IPS-15b (cell line): ENCODE measurements at regions not wholly inside any gene's neighbourhood (a gene's known extent, or its start where the extent isn't known, plus 50 kb on each side); places are given as distances from the start of the nearest gene placed in this dataset.
"Not testable (repeated sequence)": the region's sequence is repeated elsewhere in the genome, so short reads cannot be mapped to it uniquely, and the experiment has no call there.

Source experiments
- H3K27me3 ChIP-seq: one replicate; pipeline ENCODE4 v1.6.1; 2013; ENCODE audit warnings: low read length; ENCODE audit not compliant: control insufficient read depth, insufficient read depth
- H3K36me3 ChIP-seq: one replicate; pipeline ENCODE4 v1.6.1; 2013; ENCODE audit warnings: low read length; ENCODE audit not compliant: control insufficient read depth, insufficient read depth
- H3K4me1 ChIP-seq: one replicate; pipeline ENCODE4 v1.6.1; 2013; ENCODE audit warnings: mild to moderate bottlenecking, low read length; ENCODE audit not compliant: control insufficient read depth, insufficient read depth
- H3K4me3 ChIP-seq: one replicate; pipeline ENCODE4 v1.5.1; 2013; ENCODE audit warnings: low read depth, low read length
- H3K9ac ChIP-seq: one replicate; pipeline ENCODE4 v1.6.1; 2013; ENCODE audit warnings: low read depth, mild to moderate bottlenecking, low read length
- H3K9me3 ChIP-seq: one replicate; pipeline ENCODE4 v1.6.1; 2013; ENCODE audit warnings: mild to moderate bottlenecking, low read length; ENCODE audit not compliant: control insufficient read depth, insufficient read depth

- not testable (repeated sequence) for H3K9me3 ChIP-seq, H3K4me3 ChIP-seq, H3K4me1 ChIP-seq, H3K27me3 ChIP-seq, H3K9ac ChIP-seq, H3K36me3 ChIP-seq
Observed at GRCh38 chr16:21487956-21488355, 111.4 kb upstream of the METTL9 start.

- H3K4me3 ChIP-seq, H3K36me3 ChIP-seq, H3K27me3 ChIP-seq, H3K4me1 ChIP-seq, H3K9me3 ChIP-seq, H3K9ac ChIP-seq: not testable (repeated sequence)
Observed at GRCh38 chr16:21499046-21499445, 100.3 kb upstream of the METTL9 start.

GRCh38 chr16:21501223-21501868 lies 98.0 kb upstream of the METTL9 start:
- not testable (repeated sequence) for H3K9ac ChIP-seq, H3K36me3 ChIP-seq, H3K27me3 ChIP-seq, H3K4me1 ChIP-seq, H3K9me3 ChIP-seq
- H3K4me3 ChIP-seq: peak overlapping the region; percentile 76

DNA sequence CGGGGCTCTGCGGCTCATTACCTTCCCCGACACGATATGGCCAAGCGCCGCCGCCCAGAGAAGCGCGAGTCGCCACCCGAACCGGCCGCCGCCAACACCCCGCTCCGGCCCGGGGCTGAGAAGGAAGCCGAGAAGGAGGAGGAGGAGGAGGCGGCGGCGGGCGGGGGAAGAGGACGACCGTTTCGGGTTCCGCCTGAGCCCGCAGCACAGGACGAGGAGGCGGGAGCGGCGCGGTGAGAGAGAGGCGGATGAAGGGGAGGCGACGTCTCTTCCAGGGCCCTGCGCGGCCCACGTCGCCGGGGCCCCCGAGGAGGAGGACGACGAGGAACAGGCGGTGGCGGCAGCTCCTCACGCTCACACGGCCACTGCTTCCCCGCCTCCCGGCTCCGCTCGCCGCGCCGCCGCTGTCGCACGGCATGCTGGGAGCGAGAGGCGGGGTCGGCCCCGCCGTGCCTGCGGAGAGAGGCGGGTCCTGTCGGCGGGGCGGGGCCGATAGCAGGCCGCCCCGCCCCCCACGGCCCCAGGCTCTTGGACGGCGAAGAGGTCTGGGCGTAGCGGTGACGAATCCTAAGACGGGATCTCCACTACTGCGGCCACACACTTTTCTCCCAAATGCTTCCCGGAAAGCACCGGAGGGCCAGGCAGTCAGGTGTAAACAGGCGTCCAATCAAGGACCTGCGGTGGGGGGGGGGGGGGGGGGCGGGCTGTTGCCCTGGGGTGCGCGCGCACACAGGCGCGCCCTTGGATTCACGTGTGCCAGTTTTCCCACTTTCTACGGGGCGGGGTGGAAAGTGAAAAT lies 97.3 kb upstream of the METTL9 start:
- H3K4me3 ChIP-seq: peak overlapping the region; percentile 76
- peak overlapping the region; percentile 93 for H3K9ac ChIP-seq
- H3K27me3 ChIP-seq: no peaks in the 10 kb centered on the region
- no peaks in the 10 kb centered on the region for H3K9me3 ChIP-seq
- H3K4me1 ChIP-seq: no peaks in the 10 kb centered on the region
- no peaks in the 10 kb centered on the region for H3K36me3 ChIP-seq

DNA sequence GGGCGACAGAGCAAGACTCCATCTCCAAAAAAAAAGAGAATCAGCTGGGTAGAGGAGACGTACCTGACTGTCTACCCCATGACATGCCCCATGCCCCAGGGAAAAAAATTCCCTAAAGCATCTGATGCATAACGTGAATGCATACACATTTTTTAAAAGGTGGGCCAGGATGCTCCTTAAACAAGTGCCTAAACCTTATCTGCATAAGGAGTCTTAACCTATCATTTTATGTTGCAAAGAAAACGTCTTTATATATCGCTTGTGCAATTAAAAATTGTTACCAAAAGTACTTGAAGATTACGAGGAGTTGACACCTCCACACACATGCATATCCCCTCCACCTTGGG lies 95.8 kb upstream of the METTL9 start:
- not testable (repeated sequence) for H3K9ac ChIP-seq, H3K4me3 ChIP-seq, H3K36me3 ChIP-seq, H3K9me3 ChIP-seq, H3K27me3 ChIP-seq, H3K4me1 ChIP-seq

GRCh38 chr16:21503941-21504832 lies 95.2 kb upstream of the METTL9 start:
- H3K9ac ChIP-seq, H3K4me3 ChIP-seq, H3K9me3 ChIP-seq, H3K27me3 ChIP-seq, H3K4me1 ChIP-seq: not testable (repeated sequence)
- H3K36me3 ChIP-seq: peaks cover 11% of the 10 kb centered on the region

DNA sequence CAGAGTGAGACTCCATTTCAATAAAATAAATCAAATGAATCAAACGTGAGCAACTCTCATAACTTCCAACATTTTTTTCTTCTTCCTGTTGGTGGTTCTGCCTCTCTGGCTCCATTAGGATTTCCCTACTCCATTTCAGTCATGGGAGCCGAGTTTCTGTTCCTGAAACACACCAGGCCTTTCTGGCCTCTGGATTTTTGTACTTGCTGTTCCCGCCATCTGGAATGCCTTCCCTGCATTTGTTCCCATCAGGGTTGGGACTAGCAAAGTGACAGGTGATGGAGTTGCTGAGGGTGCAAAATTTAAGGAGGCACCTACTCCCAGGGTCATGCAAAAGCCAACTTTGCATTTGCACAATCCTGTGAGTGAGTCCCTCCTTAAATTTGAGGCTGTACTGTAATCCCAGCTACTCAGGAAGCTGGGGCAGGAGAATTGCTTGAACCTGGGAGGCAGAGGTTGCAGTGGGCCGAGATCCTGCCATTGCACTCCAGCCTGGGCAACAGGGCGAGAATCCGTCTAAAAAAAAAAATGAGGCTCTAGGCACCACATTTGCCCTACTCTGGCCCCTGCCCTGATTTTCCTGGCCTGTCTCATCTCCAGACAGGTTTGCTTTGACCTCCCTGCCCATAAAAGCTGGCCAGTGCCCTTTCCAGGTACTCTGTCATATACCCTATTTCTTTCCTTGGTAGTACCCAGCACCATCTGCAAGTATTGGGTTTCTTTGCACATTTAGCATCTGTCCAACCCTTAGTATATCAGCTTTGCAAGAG lies 93.4 kb upstream of the METTL9 start:
- H3K4me1 ChIP-seq: not testable (repeated sequence)

GRCh38 chr16:21506857-21507456 lies 92.4 kb upstream of the METTL9 start:
- H3K4me3 ChIP-seq, H3K9me3 ChIP-seq, H3K9ac ChIP-seq, H3K4me1 ChIP-seq, H3K27me3 ChIP-seq: not testable (repeated sequence)
- peaks cover 12% of the 10 kb centered on the region for H3K36me3 ChIP-seq

More for the DNA sequence above, 93.4 kb upstream of the METTL9 start:
- peaks cover 11% of the 10 kb centered on the region for H3K36me3 ChIP-seq
- not testable (repeated sequence) for H3K4me3 ChIP-seq, H3K9ac ChIP-seq, H3K9me3 ChIP-seq, H3K27me3 ChIP-seq

DNA sequence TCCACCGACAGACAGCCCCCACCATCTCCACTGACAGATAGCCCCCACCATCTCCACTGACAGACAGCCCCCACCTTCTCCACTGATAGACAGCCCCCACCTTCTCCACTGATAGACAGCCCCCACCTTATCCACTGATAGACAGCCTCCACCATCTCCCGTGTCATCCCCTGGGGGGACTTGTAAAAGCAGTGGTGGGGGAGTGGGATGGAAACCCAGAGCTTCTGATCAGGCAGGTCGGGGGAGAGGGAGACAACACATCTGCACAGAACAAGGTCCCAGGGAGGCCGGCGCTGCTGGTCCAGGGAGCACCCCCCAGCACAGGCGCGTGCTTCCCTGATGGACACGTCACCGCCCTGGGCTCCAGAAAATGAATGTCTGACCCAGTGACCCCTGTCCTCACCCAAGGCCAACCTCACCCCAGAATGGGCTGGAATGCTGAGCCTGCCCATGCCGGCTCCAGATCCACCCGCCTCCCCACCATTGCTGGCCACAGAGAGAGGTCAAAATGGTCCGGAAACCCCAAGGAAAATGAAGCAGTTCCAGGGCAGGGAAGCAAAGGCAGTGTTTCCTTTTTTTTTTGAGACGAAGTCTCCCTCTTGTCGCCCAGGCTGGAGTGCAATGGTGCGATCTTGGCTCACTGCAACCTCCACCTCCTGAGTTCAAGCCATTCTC lies 91.6 kb upstream of the METTL9 start:
- not testable (repeated sequence) for H3K9ac ChIP-seq, H3K4me3 ChIP-seq, H3K9me3 ChIP-seq, H3K4me1 ChIP-seq, H3K27me3 ChIP-seq
- H3K36me3 ChIP-seq: peaks cover 19% of the 10 kb centered on the region

GRCh38 chr16:21508661-21509436 lies 90.5 kb upstream of the METTL9 start:
- H3K9ac ChIP-seq, H3K9me3 ChIP-seq, H3K4me1 ChIP-seq, H3K27me3 ChIP-seq, H3K4me3 ChIP-seq: not testable (repeated sequence)
- peaks cover 19% of the 10 kb centered on the region for H3K36me3 ChIP-seq
